ENCODE measurements at regions not wholly inside any gene's neighbourhood (a gene's known extent, or its start where the extent isn't known, plus 50 kb on each side); places are given as distances from the start of the nearest gene placed in this dataset.

GRCh38 chr4:151583157-151583914, 174.4 kb downstream of the FHIP1A start:
- POLR2A ChIA-PET, result no interaction called here
- no peak for FAIRE-seq
- TF ChIP-seq NEUROD1 (IDR thresholded peaks at IDR 0.05; ENCODE audit: borderline replicate concordance, low read depth, low read length, partially characterized antibody) (no peak), ZNF785 (CRISPR knock-in tag; IDR thresholded peaks at IDR 0.05) (no peak), ERF (CRISPR knock-in tag; IDR thresholded peaks at IDR 0.05) (no peak), CXXC5 (CRISPR knock-in tag; IDR thresholded peaks at IDR 0.05) (no peak), ZSCAN29 (IDR thresholded peaks at IDR 0.05) (no peak), SMAD1 (IDR thresholded peaks at IDR 0.05; ENCODE audit: low read depth, low read length, partially characterized antibody) (no peak), KAT8 (IDR thresholded peaks at IDR 0.05; ENCODE audit: low read depth) (no peak), MAFK (IDR thresholded peaks at IDR 0.05; ENCODE audit: low read length) (no peak), NONO (IDR thresholded peaks at IDR 0.05; ENCODE audit: low read depth in 2 of 2, low read length in 1 of 2) (no peak), BCLAF1 (IDR thresholded peaks at IDR 0.05; ENCODE audit: borderline replicate concordance in 1 of 2, control insufficient read depth in 1 of 2, low read depth in 2 of 2, low read length in 1 of 2) (no peak), ZNF212 (CRISPR knock-in tag; IDR thresholded peaks at IDR 0.05) (no peak), ELF2 (CRISPR knock-in tag; IDR thresholded peaks at IDR 0.05) (no peak)
- TF ChIP-seq, protein P1, sequence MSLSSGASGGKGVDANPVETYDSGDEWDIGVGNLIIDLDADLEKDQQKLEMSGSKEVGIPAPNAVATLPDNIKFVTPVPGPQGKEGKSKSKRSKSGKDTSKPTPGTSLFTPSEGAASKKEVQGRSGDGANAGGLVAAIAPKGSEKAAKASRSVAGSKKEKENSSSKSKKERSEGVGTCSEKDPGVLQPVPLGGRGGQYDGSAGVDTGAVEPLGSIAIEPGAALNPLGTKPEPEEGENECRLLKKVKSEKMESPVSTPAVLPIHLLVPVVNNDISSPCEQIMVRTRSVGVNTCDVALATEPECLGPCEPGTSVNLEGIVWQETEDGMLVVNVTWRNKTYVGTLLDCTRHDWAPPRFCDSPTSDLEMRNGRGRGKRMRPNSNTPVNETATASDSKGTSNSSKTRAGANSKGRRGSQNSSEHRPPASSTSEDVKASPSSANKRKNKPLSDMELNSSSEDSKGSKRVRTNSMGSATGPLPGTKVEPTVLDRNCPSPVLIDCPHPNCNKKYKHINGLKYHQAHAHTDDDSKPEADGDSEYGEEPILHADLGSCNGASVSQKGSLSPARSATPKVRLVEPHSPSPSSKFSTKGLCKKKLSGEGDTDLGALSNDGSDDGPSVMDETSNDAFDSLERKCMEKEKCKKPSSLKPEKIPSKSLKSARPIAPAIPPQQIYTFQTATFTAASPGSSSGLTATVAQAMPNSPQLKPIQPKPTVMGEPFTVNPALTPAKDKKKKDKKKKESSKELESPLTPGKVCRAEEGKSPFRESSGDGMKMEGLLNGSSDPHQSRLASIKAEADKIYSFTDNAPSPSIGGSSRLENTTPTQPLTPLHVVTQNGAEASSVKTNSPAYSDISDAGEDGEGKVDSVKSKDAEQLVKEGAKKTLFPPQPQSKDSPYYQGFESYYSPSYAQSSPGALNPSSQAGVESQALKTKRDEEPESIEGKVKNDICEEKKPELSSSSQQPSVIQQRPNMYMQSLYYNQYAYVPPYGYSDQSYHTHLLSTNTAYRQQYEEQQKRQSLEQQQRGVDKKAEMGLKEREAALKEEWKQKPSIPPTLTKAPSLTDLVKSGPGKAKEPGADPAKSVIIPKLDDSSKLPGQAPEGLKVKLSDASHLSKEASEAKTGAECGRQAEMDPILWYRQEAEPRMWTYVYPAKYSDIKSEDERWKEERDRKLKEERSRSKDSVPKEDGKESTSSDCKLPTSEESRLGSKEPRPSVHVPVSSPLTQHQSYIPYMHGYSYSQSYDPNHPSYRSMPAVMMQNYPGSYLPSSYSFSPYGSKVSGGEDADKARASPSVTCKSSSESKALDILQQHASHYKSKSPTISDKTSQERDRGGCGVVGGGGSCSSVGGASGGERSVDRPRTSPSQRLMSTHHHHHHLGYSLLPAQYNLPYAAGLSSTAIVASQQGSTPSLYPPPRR (CRISPR knock-in tag; IDR thresholded peaks at IDR 0.05; ENCODE audit: borderline replicate concordance), result no peak

More at GRCh38 chr4:151583157-151583914, 174.4 kb downstream of the FHIP1A start:
- Histone ChIP-seq H3K36me3 (ENCODE audit: control insufficient read depth, insufficient read depth, low read length) (no peaks in the 10 kb centered on the region), H3K4me1 (replicated peaks in 1 of 2; ENCODE audit: control insufficient read depth in 2 of 2, insufficient read depth in 2 of 2, low read length in 2 of 2) (no peaks in the 10 kb centered on the region), H3K4me3 (no peak overlapping the region), H3K4me2 (ENCODE audit: insufficient read depth, low read length) (no peak overlapping the region), H3K27me3 (ENCODE audit: control insufficient read depth in 2 of 2, insufficient read depth in 2 of 2, low read length in 2 of 2) (no peaks in the 10 kb centered on the region; a peak in 3 of 5 replicates), H2AFZ (ENCODE audit: low read depth, low read length) (no peak overlapping the region), H3K9me3 (replicated peaks; ENCODE audit: control insufficient read depth, insufficient read depth, low read depth, low read length) (no peaks in the 10 kb centered on the region), H3K9ac (ENCODE audit: insufficient read depth in 1 of 2, low read depth in 2 of 2, low read length in 2 of 2) (no peak overlapping the region), H3K27ac (ENCODE audit: extremely low read depth, low read depth, low read length) (no peak overlapping the region), H3K79me2 (ENCODE audit: control insufficient read depth, insufficient read depth, low read length) (no peaks in the 10 kb centered on the region), H3K9me1 (ENCODE audit: control insufficient read depth, insufficient read depth, low read length) (no peaks in the 10 kb centered on the region), H4K20me1 (replicated peaks; ENCODE audit: control insufficient read depth, insufficient read depth, low read length) (no peaks in the 10 kb centered on the region)
- DNase-seq (ENCODE audit: extremely low read depth in 1 of 4, low spot score in 3 of 4) (no peak), ATAC-seq (no peak)
- BruUV-seq (replicated peaks), result no TSS peak
- intact Hi-C loops (cut with micrococcal nuclease) (no loop called here), in situ Hi-C loops (cut with MboI) (no loop called here)
- WGBS (ENCODE audit: insufficient coverage, low coverage, missing lambda C conversion rate), result 0% methylated on average over 4 of the region's 4 CpGs
- CTCF ChIA-PET (ENCODE audit: low intra/inter-chr PET ratio), result no interaction called here
